Transverse colon (tissue), 3 donors: ENCODE measurements at regions not wholly inside any gene's neighbourhood (a gene's known extent, or its start where the extent isn't known, plus 50 kb on each side); places are given as distances from the start of the nearest gene placed in this dataset.

ENCODE experiments used
- CTCF ChIP-seq, 5 experiments: fragments of 200-600 bp in 3 of 5; fragments of 450-650 bp in 2 of 5; sonication (generic) in 3 of 5; IDR thresholded peaks; 1 replicate in 2 of 5; 2 replicates in 3 of 5; pipeline ENCODE4 v1.5.1; 2016 to 2017; ENCODE audit warnings: antibody characterized with exemption in 5 of 5, inconsistent platforms in 3 of 5, mild to moderate bottlenecking in 2 of 5, moderate library complexity in 1 of 5
- POLR2A ChIP-seq: fragments of 450-650 bp; IDR thresholded peaks from one replicate; pipeline ENCODE4 v1.6.1; 2016; ENCODE audit warnings: antibody characterized with exemption, mild to moderate bottlenecking, moderate library complexity

GRCh38 chr3:116561529-116561928 is 116.2 kb upstream of the LSAMP start:
- TF ChIP-seq CTCF (IDR thresholded peaks at IDR 0.05) (no peak), POLR2A (no peak)
